Ureter (tissue), 1 donor: ENCODE measurements at regions not wholly inside any gene's neighbourhood (a gene's known extent, or its start where the extent isn't known, plus 50 kb on each side); places are given as distances from the start of the nearest gene placed in this dataset.
"Not testable (repeated sequence)": the region's sequence is repeated elsewhere in the genome, so short reads cannot be mapped to it uniquely, and the experiment has no call there.

Source experiments
- DNase-seq: peaks from one replicate; pipeline ENCODE4 v3.0.0-alpha.2; 2020; ENCODE audit warnings: low spot score
- donor health status: DM: yes; HTN: yes; CAD: no.

GRCh38 chr13:65825039-65825438 is 1405.1 kb downstream of the PCDH9 start:
- no peak for DNase-seq

- DNase-seq = no peak
Observed at GRCh38 chr13:65808061-65808460, 1422.1 kb downstream of the PCDH9 start.

- no peak for DNase-seq
Observed at GRCh38 chr13:65803530-65804392, 1426.4 kb downstream of the PCDH9 start.

GRCh38 chr13:65789815-65790214 is 1440.3 kb downstream of the PCDH9 start:
- no peak for DNase-seq

- DNase-seq = no peak
Observed at GRCh38 chr13:65787082-65787481, 1443.1 kb downstream of the PCDH9 start.

- no peak for DNase-seq
Observed at GRCh38 chr13:65784088-65784816, 1445.9 kb downstream of the PCDH9 start.

GRCh38 chr13:65783383-65783782 is 1446.8 kb downstream of the PCDH9 start:
- DNase-seq = no peak

GRCh38 chr13:65771704-65772313 is 1458.3 kb downstream of the PCDH9 start:
- not testable (repeated sequence) for DNase-seq

- no peak for DNase-seq
Observed at GRCh38 chr13:65768545-65768944, 1461.6 kb downstream of the PCDH9 start.

GRCh38 chr13:65763811-65764210 is 1466.3 kb downstream of the PCDH9 start:
- DNase-seq = no peak

GRCh38 chr13:65762012-65762411 is 1468.1 kb downstream of the PCDH9 start:
- DNase-seq = no peak

- DNase-seq = no peak
Observed at GRCh38 chr13:65756071-65756671, 1474.0 kb downstream of the PCDH9 start.

- DNase-seq = no peak
Observed at GRCh38 chr13:65748227-65748626, 1481.9 kb downstream of the PCDH9 start.

GRCh38 chr13:65746406-65746921 is 1483.7 kb downstream of the PCDH9 start:
- no peak for DNase-seq

- DNase-seq = no peak
Observed at GRCh38 chr13:65744836-65745235, 1485.3 kb downstream of the PCDH9 start.

GRCh38 chr13:65733110-65733509 is 1497.0 kb downstream of the PCDH9 start:
- DNase-seq = no peak

GRCh38 chr13:65727070-65727469 is 1503.1 kb downstream of the PCDH9 start:
- no peak for DNase-seq

GRCh38 chr13:65725006-65725405 is 1505.1 kb downstream of the PCDH9 start:
- DNase-seq = no peak

GRCh38 chr13:65724226-65724625 is 1505.9 kb downstream of the PCDH9 start:
- no peak for DNase-seq

GRCh38 chr13:65722506-65722905 is 1507.6 kb downstream of the PCDH9 start:
- DNase-seq = no peak

GRCh38 chr13:65719831-65720230 is 1510.3 kb downstream of the PCDH9 start:
- DNase-seq = no peak

GRCh38 chr13:65710514-65710913 is 1519.6 kb downstream of the PCDH9 start:
- DNase-seq = no peak
